Upper lobe of left lung (tissue), 6 donors: ENCODE measurements at regions not wholly inside any gene's neighbourhood (a gene's known extent, or its start where the extent isn't known, plus 50 kb on each side); places are given as distances from the start of the nearest gene placed in this dataset.

Experiments used
- ATAC-seq, 2 donors: fragments of 200-7000 bp; cut with Tn5 transposase; one replicate each; pipeline ENCODE4 v1.9.1; 2022; ENCODE audit warnings: mild to moderate bottlenecking in 2 of 2, moderate library complexity in 2 of 2; ENCODE audit not compliant: low FRiP score in 2 of 2
- DNase-seq, 2 donors: peaks; one replicate each; pipeline ENCODE4 v3.0.0-alpha.2; 2019 to 2020
- H3K27ac ChIP-seq, 4 donors: fragments of 200-600 bp; sonication (generic); one replicate each; pipeline ENCODE4 v1.5.1; 2016 to 2019
- H3K27me3 ChIP-seq, 4 donors: fragments of 200-600 bp; sonication (generic); one replicate each; pipeline ENCODE4 v1.5.1; 2017 to 2019
- H3K36me3 ChIP-seq, 4 donors: fragments of 200-600 bp; sonication (generic); one replicate each; pipeline ENCODE4 v1.5.1; 2016 to 2019
- H3K4me1 ChIP-seq, 4 donors: fragments of 200-600 bp; sonication (generic); one replicate each; pipeline ENCODE4 v1.5.1; 2018 to 2019
- H3K4me3 ChIP-seq, 4 donors: fragments of 200-600 bp; sonication (generic); one replicate each; pipeline ENCODE4 v1.5.1; 2017 to 2019; ENCODE audit warnings: mild to moderate bottlenecking in 2 of 4, moderate library complexity in 1 of 4
- H3K9me3 ChIP-seq, 4 donors: fragments of 200-600 bp; sonication (generic); one replicate each; pipeline ENCODE4 v1.5.1; 2018 to 2019
- CTCF ChIP-seq, 6 experiments: fragments of 450-650 bp in 4 of 6; fragments of 200-600 bp in 2 of 6; sonication (generic) in 2 of 6; IDR thresholded peaks; one replicate each; pipeline ENCODE4 v1.5.1; 2016 to 2019; ENCODE audit warnings: antibody characterized with exemption in 6 of 6
- EP300 ChIP-seq, 4 donors: sonication (generic); formaldehyde crosslinking; IDR thresholded peaks; one replicate each; pipeline ENCODE4 v1.5.1; 2017; ENCODE audit warnings: antibody characterized with exemption in 4 of 4, control low read depth in 2 of 4
- POLR2A ChIP-seq, 4 donors: fragments of 450-650 bp; IDR thresholded peaks; one replicate each; pipeline ENCODE4 v1.5.1; 2016 to 2017; ENCODE audit warnings: antibody characterized with exemption in 4 of 4, mild to moderate bottlenecking in 2 of 4
- POLR2AphosphoS5 ChIP-seq, 2 donors: sonication (generic); formaldehyde crosslinking; IDR thresholded peaks; one replicate each; pipeline ENCODE4 v1.5.1; 2017; ENCODE audit warnings: antibody characterized with exemption in 2 of 2
- WGBS, 2 donors: methylation state at CpG; one replicate each; pipeline ENCODE4 v1.1.5; 2017 to 2018; 5-methylcytosine and 5-hydroxymethylcytosine counted together
- donor health status: DM: no; HTN: no; CAD: no; lungs with moderate emphysema.
- donor health status: DM: no; HTN: yes; CAD: no; lungs with severe emphysema.

GRCh38 chr2:64359171-64359891 lies 94.6 kb upstream of the LGALSL start:
- H3K36me3 ChIP-seq = no peaks in the 10 kb centered on the region
- ATAC-seq (no peak), DNase-seq (no peak)
- no peak overlapping the region for H3K4me3 ChIP-seq
- no peak for TF ChIP-seq POLR2A (IDR thresholded peaks at IDR 0.05)
- no peak for TF ChIP-seq CTCF (IDR thresholded peaks at IDR 0.05)
- no peak for TF ChIP-seq EP300 (IDR thresholded peaks at IDR 0.05)
- no peak for TF ChIP-seq POLR2AphosphoS5 (IDR thresholded peaks at IDR 0.05)
- H3K27me3 ChIP-seq = no peaks in the 10 kb centered on the region
- H3K4me1 ChIP-seq = peaks cover 5 to 12% (median 9%) of the 10 kb centered on the region in 4 donors
- peak overlapping the region in 1 of 4 donors; percentile 40 for H3K27ac ChIP-seq
- no peaks in the 10 kb centered on the region for H3K9me3 ChIP-seq
- 67 to 81% methylated on average over 4 of the region's 4 CpGs for WGBS, 2 donors

GRCh38 chr2:64359892-64360657 lies 93.9 kb upstream of the LGALSL start:
- Histone ChIP-seq H3K9me3 (no peaks in the 10 kb centered on the region), H3K27ac (peak overlapping the region in 1 of 4 donors; percentile 40), H3K4me1 (peaks cover 5 to 12% (median 9%) of the 10 kb centered on the region in 4 donors), H3K36me3 (no peaks in the 10 kb centered on the region), H3K27me3 (no peaks in the 10 kb centered on the region), H3K4me3 (no peak overlapping the region)
- 51 to 54% methylated on average over 11 of the region's 11 CpGs for WGBS, 2 donors
- TF ChIP-seq EP300 (IDR thresholded peaks at IDR 0.05) (no peak), POLR2AphosphoS5 (IDR thresholded peaks at IDR 0.05) (peak in 1 of 2 donors; percentile 10)
- ATAC-seq = peak; percentile 86 to 95
- peak in 1 of 2 donors; percentile 82 for DNase-seq

- Histone ChIP-seq H3K4me1 (peaks cover 5 to 12% (median 9%) of the 10 kb centered on the region in 4 donors), H3K36me3 (no peaks in the 10 kb centered on the region), H3K9me3 (no peaks in the 10 kb centered on the region), H3K4me3 (no peak overlapping the region), H3K27me3 (no peaks in the 10 kb centered on the region), H3K27ac (no peak overlapping the region)
- TF ChIP-seq EP300 (IDR thresholded peaks at IDR 0.05) = no peak
- no peak for TF ChIP-seq CTCF (IDR thresholded peaks at IDR 0.05)
- TF ChIP-seq POLR2AphosphoS5 (IDR thresholded peaks at IDR 0.05) = no peak
- no peak for TF ChIP-seq POLR2A (IDR thresholded peaks at IDR 0.05)
- WGBS, 2 donors = 92 to 93% methylated on average over 12 of the region's 12 CpGs
- DNase-seq = peak in 1 of 2 donors; percentile 33
- no peak for ATAC-seq
Measured at GRCh38 chr2:64361151-64361938, 92.6 kb upstream of the LGALSL start.

GRCh38 chr2:64362562-64363026 lies 91.4 kb upstream of the LGALSL start:
- Histone ChIP-seq H3K27me3 (no peaks in the 10 kb centered on the region), H3K36me3 (no peaks in the 10 kb centered on the region), H3K4me3 (no peak overlapping the region), H3K4me1 (peaks cover 5 to 12% (median 9%) of the 10 kb centered on the region in 4 donors), H3K27ac (no peak overlapping the region), H3K9me3 (no peaks in the 10 kb centered on the region)
- TF ChIP-seq EP300 (IDR thresholded peaks at IDR 0.05) (no peak), CTCF (IDR thresholded peaks at IDR 0.05) (no peak), POLR2AphosphoS5 (IDR thresholded peaks at IDR 0.05) (no peak), POLR2A (IDR thresholded peaks at IDR 0.05) (no peak)
- ATAC-seq = peak in 1 of 2 donors; percentile 54
- 73 to 85% methylated on average over 2 to 4 of the region's 4 CpGs for WGBS, 2 donors
- DNase-seq = peak in 1 of 2 donors; percentile 67

- no peak for ATAC-seq
- Histone ChIP-seq H3K27ac (no peak overlapping the region), H3K36me3 (no peaks in the 10 kb centered on the region), H3K27me3 (no peaks in the 10 kb centered on the region), H3K9me3 (no peaks in the 10 kb centered on the region), H3K4me3 (no peak overlapping the region), H3K4me1 (peaks cover 5 to 12% (median 9%) of the 10 kb centered on the region in 4 donors)
- DNase-seq = no peak
- 94 to 99% methylated on average over 4 of the region's 4 CpGs for WGBS, 2 donors
- TF ChIP-seq POLR2A (IDR thresholded peaks at IDR 0.05) = no peak
- TF ChIP-seq CTCF (IDR thresholded peaks at IDR 0.05) = no peak
- no peak for TF ChIP-seq EP300 (IDR thresholded peaks at IDR 0.05)
- no peak for TF ChIP-seq POLR2AphosphoS5 (IDR thresholded peaks at IDR 0.05)
Measured at GRCh38 chr2:64363140-64363539, 90.8 kb upstream of the LGALSL start.
